BLaER1 (cell line): ENCODE measurements at regions not wholly inside any gene's neighbourhood (a gene's known extent, or its start where the extent isn't known, plus 50 kb on each side); places are given as distances from the start of the nearest gene placed in this dataset.
"Not testable (repeated sequence)": the region's sequence is repeated elsewhere in the genome, so short reads cannot be mapped to it uniquely, and the experiment has no call there.

Experiments
- H3K27ac ChIP-seq: shearing (Covaris generic); formaldehyde crosslinking; 2 replicates; pipeline ENCODE4 v1.8.1; 2022
- H3K27me3 ChIP-seq: shearing (Covaris generic); formaldehyde crosslinking; 2 replicates; pipeline ENCODE4 v1.8.1; 2022
- H3K36me3 ChIP-seq: shearing (Covaris generic); formaldehyde crosslinking; 2 replicates; pipeline ENCODE4 v1.8.1; 2022
- H3K4me1 ChIP-seq: shearing (Covaris generic); formaldehyde crosslinking; 2 replicates; pipeline ENCODE4 v1.8.1; 2022
- H3K4me2 ChIP-seq: shearing (Covaris generic); formaldehyde crosslinking; 2 replicates; pipeline ENCODE4 v1.8.1; 2022
- H3K4me3 ChIP-seq: shearing (Covaris generic); formaldehyde crosslinking; 2 replicates; pipeline ENCODE4 v1.8.1; 2022
- H3K9ac ChIP-seq: shearing (Covaris generic); formaldehyde crosslinking; 2 replicates; pipeline ENCODE4 v1.8.1; 2022
- H3K9me3 ChIP-seq: shearing (Covaris generic); formaldehyde crosslinking; 2 replicates; pipeline ENCODE4 v1.8.1; 2022
- H4K20me1 ChIP-seq: shearing (Covaris generic); formaldehyde crosslinking; 2 replicates; pipeline ENCODE4 v1.8.1; 2022
- Cebpa-rat ChIP-seq: shearing (Covaris generic); IDR thresholded peaks from 2 replicates; pipeline ENCODE4 v1.8.1; 2022

DNA sequence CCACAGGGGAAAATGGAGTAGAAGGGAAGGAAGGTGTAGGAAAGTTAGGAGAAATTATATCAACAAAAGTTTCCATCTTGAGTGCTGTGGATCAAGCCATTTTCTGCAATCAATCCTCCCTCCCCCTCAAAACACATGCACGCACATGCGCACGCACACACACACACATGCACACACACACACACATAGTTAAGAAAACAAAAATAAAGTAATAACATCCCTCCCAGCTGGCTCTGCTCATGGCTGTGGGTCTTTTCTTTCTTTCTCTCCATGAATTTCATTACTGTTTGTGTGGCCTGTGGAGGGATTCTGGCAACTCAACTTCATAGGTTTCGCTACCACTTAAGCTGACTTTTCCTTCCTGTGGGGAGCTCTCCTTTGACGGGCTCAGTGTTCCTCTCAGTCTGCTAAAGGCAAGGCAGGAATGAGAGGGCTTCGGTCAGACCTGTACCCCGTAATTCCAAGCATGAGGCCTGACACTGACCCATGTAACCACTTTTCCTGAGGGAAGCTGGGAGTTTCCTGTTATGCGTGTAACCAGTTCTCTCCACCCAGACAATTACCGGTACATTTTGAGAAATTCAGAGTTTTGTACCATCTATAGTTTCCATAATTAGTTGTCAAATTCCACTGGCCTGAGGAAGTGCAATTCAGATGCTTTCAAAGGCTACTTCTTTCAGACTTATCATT, 79.8 kb downstream of the ZNF92 start:
- Histone ChIP-seq H3K27me3 (no peaks in the 10 kb centered on the region), H3K27ac (no peak overlapping the region), H3K36me3 (no peaks in the 10 kb centered on the region), H3K4me1 (no peaks in the 10 kb centered on the region), H3K9ac (no peak overlapping the region), H3K9me3 (no peaks in the 10 kb centered on the region), H4K20me1 (no peaks in the 10 kb centered on the region), H3K4me2 (no peak overlapping the region), H3K4me3 (no peak overlapping the region)
- no peak for TF ChIP-seq Cebpa-rat

GRCh38 chr7:65454469-65454868, 80.8 kb downstream of the ZNF92 start:
- Histone ChIP-seq H3K4me2 (no peak overlapping the region), H4K20me1 (no peaks in the 10 kb centered on the region), H3K9me3 (no peaks in the 10 kb centered on the region), H3K9ac (no peak overlapping the region), H3K27me3 (no peaks in the 10 kb centered on the region), H3K36me3 (no peaks in the 10 kb centered on the region), H3K4me3 (no peak overlapping the region), H3K4me1 (no peaks in the 10 kb centered on the region), H3K27ac (no peak overlapping the region)
- TF ChIP-seq Cebpa-rat, result no peak

GRCh38 chr7:65455050-65455449, 81.4 kb downstream of the ZNF92 start:
- not testable (repeated sequence) for H3K4me2 ChIP-seq, H4K20me1 ChIP-seq, H3K27me3 ChIP-seq, H3K36me3 ChIP-seq, H3K27ac ChIP-seq, H3K9ac ChIP-seq, H3K4me1 ChIP-seq, H3K9me3 ChIP-seq, H3K4me3 ChIP-seq

- Histone ChIP-seq H3K27me3 (no peaks in the 10 kb centered on the region), H3K4me2 (no peak overlapping the region), H4K20me1 (no peaks in the 10 kb centered on the region), H3K9me3 (no peaks in the 10 kb centered on the region), H3K36me3 (no peaks in the 10 kb centered on the region), H3K4me1 (no peaks in the 10 kb centered on the region), H3K9ac (no peak overlapping the region), H3K27ac (no peak overlapping the region), H3K4me3 (no peak overlapping the region)
- TF ChIP-seq Cebpa-rat, result no peak
Observed at GRCh38 chr7:65457705-65458104, 84.0 kb downstream of the ZNF92 start.

- no peak overlapping the region for H3K27ac ChIP-seq
- no peaks in the 10 kb centered on the region for H4K20me1 ChIP-seq
- H3K4me1 ChIP-seq, result no peaks in the 10 kb centered on the region
- no peak for TF ChIP-seq Cebpa-rat
- no peaks in the 10 kb centered on the region for H3K9me3 ChIP-seq
- H3K9ac ChIP-seq, result no peak overlapping the region
- no peaks in the 10 kb centered on the region for H3K36me3 ChIP-seq
- H3K4me3 ChIP-seq, result no peak overlapping the region
- no peaks in the 10 kb centered on the region for H3K27me3 ChIP-seq
- no peak overlapping the region for H3K4me2 ChIP-seq
Observed at GRCh38 chr7:65459438-65459837, 85.8 kb downstream of the ZNF92 start.

DNA sequence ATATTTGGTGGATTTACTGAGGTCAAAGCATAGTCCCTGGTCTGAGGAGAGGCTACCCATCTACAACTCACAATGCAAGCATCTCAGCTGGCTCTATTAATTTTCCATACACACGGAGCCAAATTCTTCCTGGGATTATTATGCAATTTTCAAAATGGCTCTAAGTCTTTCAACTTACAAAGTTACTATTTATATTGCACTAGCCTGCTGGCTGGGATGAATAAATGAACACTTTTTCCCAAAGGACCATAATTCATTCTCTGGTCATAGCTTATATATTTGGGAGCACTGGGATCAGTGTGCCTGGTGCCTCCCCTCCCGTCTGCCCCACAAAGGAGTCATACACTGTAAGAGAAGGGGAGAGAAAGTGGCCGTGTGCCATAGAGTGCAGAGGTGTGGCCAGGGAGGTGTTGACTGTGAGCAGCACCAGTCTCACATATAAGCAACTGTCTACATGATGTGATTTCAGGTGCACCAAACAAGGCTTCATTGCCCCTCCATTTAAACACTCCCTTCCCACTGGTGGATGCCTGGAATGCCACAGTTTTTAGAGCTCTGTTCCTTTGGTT, 88.6 kb downstream of the ZNF92 start:
- no peaks in the 10 kb centered on the region for H3K9me3 ChIP-seq
- H3K27me3 ChIP-seq, result no peaks in the 10 kb centered on the region
- no peak overlapping the region for H3K9ac ChIP-seq
- TF ChIP-seq Cebpa-rat, result no peak
- H3K4me1 ChIP-seq, result no peaks in the 10 kb centered on the region
- H3K36me3 ChIP-seq, result no peaks in the 10 kb centered on the region
- no peak overlapping the region for H3K4me3 ChIP-seq
- H3K4me2 ChIP-seq, result no peak overlapping the region
- H4K20me1 ChIP-seq, result no peaks in the 10 kb centered on the region
- no peak overlapping the region for H3K27ac ChIP-seq

- Histone ChIP-seq H3K4me3 (no peak overlapping the region), H4K20me1 (no peaks in the 10 kb centered on the region), H3K27me3 (no peaks in the 10 kb centered on the region), H3K27ac (no peak overlapping the region), H3K4me1 (no peaks in the 10 kb centered on the region), H3K4me2 (no peak overlapping the region), H3K36me3 (no peaks in the 10 kb centered on the region), H3K9ac (no peak overlapping the region), H3K9me3 (no peaks in the 10 kb centered on the region)
- no peak for TF ChIP-seq Cebpa-rat
Observed at GRCh38 chr7:65463184-65463583, 89.5 kb downstream of the ZNF92 start.

DNA sequence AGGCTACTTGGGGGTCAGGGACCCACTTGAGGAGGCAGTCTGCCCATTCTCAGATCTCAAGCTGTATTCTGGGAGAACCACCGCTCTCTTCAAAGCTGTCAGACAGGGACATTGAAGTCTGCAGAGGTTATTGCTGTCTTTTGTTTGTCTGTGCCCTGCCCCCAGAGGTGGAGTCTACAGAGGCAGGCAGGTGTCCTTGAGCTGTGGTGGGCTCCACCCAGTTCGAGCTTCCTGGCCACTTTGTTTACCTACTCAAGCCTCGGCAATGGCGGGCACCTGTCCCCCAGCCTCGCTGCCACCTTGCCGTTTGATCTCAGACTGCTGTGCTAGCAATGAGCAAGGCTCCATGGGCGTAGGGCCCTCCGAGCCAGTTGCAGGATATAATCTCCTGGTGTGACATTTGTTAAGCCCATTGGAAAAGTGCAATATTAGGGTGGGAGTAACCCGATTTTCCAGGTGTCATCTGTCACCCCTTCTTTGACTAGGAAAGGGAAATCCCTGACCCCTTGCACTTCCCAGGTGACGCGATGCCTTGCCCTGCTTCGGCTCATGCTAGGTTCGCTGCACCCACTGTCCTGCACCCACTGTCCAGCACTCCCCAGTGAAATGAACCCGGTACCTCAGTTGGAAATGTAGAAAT, 96.4 kb downstream of the ZNF92 start:
- peaks cover 13% of the 10 kb centered on the region for H3K9me3 ChIP-seq
- not testable (repeated sequence) for H3K9ac ChIP-seq, H3K4me2 ChIP-seq, H3K27ac ChIP-seq, H4K20me1 ChIP-seq, H3K4me3 ChIP-seq, H3K36me3 ChIP-seq, H3K27me3 ChIP-seq
- H3K4me1 ChIP-seq, result peaks cover 10% of the 10 kb centered on the region

DNA sequence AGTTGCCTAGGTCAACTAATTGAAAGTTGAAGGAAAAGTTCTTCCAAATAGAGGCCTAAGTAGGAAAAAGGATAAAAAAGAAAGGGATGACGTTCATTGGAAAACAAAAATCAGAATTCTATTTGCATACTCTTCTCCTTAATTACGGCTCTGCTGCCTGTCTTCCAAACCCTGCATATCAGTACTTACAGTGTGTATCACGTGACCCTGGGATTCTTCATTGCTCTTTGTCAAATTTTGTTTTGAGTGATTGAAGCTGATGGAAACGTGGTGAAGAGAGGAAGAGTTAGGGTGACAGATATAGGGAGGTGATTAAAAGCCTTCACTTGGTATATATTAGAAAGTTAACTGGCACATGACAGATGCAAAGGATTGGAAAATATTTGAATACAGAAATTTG, 97.9 kb downstream of the ZNF92 start:
- H3K4me1 ChIP-seq, result peaks cover 26% of the 10 kb centered on the region
- no peak for TF ChIP-seq Cebpa-rat
- no peaks in the 10 kb centered on the region for H3K36me3 ChIP-seq
- H3K27ac ChIP-seq, result no peak overlapping the region
- no peaks in the 10 kb centered on the region for H4K20me1 ChIP-seq
- H3K4me2 ChIP-seq, result no peak overlapping the region
- H3K4me3 ChIP-seq, result no peak overlapping the region
- no peak overlapping the region for H3K9ac ChIP-seq
- H3K27me3 ChIP-seq, result no peaks in the 10 kb centered on the region
- peaks cover 20% of the 10 kb centered on the region for H3K9me3 ChIP-seq

GRCh38 chr7:65475040-65475726, 101.5 kb downstream of the ZNF92 start:
- Histone ChIP-seq H3K4me2 (peak overlapping the region; percentile 85), H3K27ac (peak overlapping the region; percentile 79), H3K27me3 (no peaks in the 10 kb centered on the region), H3K4me3 (peak overlapping the region; percentile 38), H3K36me3 (0 out of 2 replicates have a peak, but pooled peaks cover 4% of the 10 kb centered on the region), H3K4me1 (peaks cover 35% of the 10 kb centered on the region), H3K9ac (0 out of 2 replicates have a peak overlapping the region, but pooled peaks have one; percentile 48), H3K9me3 (peaks cover 45% of the 10 kb centered on the region), H4K20me1 (no peaks in the 10 kb centered on the region)
- TF ChIP-seq Cebpa-rat, result no peak
